K562 (cell line): ENCODE measurements at regions not wholly inside any gene's neighbourhood (a gene's known extent, or its start where the extent isn't known, plus 50 kb on each side); places are given as distances from the start of the nearest gene placed in this dataset.

Source experiments
- ATAC-seq: fragments of 200-7000 bp; cut with Tn5 transposase; 3 replicates; pipeline ENCODE4 v1.9.1; 2020; ENCODE audit warnings: moderate library complexity
- BruUV-seq: library from RNA; stranded (reverse); fragments of 400-500 nt; replicated peaks from 2 replicates; lab custom pipeline; 2021; lab: Mats Ljungman, UMichigan
- CTCF ChIA-PET: fragments of 300-600 bp; formaldehyde crosslinking; extraction: SDS; loops from one replicate; lab custom pipeline; 2021; ENCODE audit warnings: low intra/inter-chr PET ratio; lab: Yijun Ruan, JAX
- POLR2A ChIA-PET: fragments of 300-600, 350-650 bp; sonication (Branson Sonifier 250); formaldehyde crosslinking; extraction: SDS; loops from one replicate; lab custom pipeline; 2021; ENCODE audit warnings: antibody characterized with exemption, inconsistent platforms; lab: Yijun Ruan, JAX
- DNase-seq, 4 experiments: peaks; one replicate each; pipeline versions ENCODE4 v3.0.0 to v3.0.0-alpha.2; 2011 to 2018; ENCODE audit warnings: low spot score in 3 of 4, mixed read lengths in 3 of 4; ENCODE audit errors: extremely low read depth in 1 of 4
- FAIRE-seq: peaks from 2 replicates; lab custom pipeline; 2011; peaks lifted over from hg19 to GRCh38; lab: Jason Lieb, UNC
- H2AFZ ChIP-seq: 2 replicates; pipeline ENCODE4 v1.6.0; 2011; ENCODE audit warnings: low read depth, low read length, control low read depth, inconsistent platforms
- H3K27ac ChIP-seq: fragments of 200-600 bp; 3 replicates; pipeline ENCODE4 v1.8.0; 2011; ENCODE audit warnings: low read depth, mild to moderate bottlenecking, control low read depth, inconsistent platforms, low read length, moderate library complexity, mixed read lengths; ENCODE audit errors: extremely low read depth
- H3K27me3 ChIP-seq, 2 experiments: fragments of 300-600 bp in 1 of 2; 2 replicates in 1 of 2; 3 replicates in 1 of 2; pipeline versions ENCODE4 v1.6.0 to v1.8.0; 2011; ENCODE audit warnings: inconsistent platforms in 2 of 2, low read length in 2 of 2, mild to moderate bottlenecking in 1 of 2, mixed read lengths in 1 of 2, moderate library complexity in 1 of 2; ENCODE audit not compliant: control insufficient read depth in 2 of 2, insufficient read depth in 2 of 2
- H3K36me3 ChIP-seq: fragments of 300-600 bp; 3 replicates; pipeline ENCODE4 v1.8.0; 2011; ENCODE audit warnings: mild to moderate bottlenecking, low read length, inconsistent platforms; ENCODE audit not compliant: control insufficient read depth, insufficient read depth
- H3K4me1 ChIP-seq, 2 experiments: fragments of 200-600 bp in 1 of 2; replicated peaks in 1 of 2; 2 replicates in 1 of 2; 3 replicates in 1 of 2; pipeline versions ENCODE4 v1.5.1 to v1.8.0; 2011; ENCODE audit warnings: inconsistent platforms in 2 of 2, low read length in 2 of 2, mild to moderate bottlenecking in 1 of 2, mixed read lengths in 1 of 2, moderate library complexity in 1 of 2; ENCODE audit not compliant: control insufficient read depth in 2 of 2, insufficient read depth in 2 of 2
- H3K4me2 ChIP-seq: 2 replicates; pipeline ENCODE4 v1.6.1; 2011; ENCODE audit warnings: low read length, control low read depth, inconsistent platforms, mixed read lengths; ENCODE audit not compliant: insufficient read depth
- H3K4me3 ChIP-seq: fragments of 200-600 bp; sonication (generic), shearing (Covaris generic); 2 replicates; pipeline ENCODE4 v1.5.1; 2016; ENCODE audit warnings: control low read depth, inconsistent platforms
- H3K79me2 ChIP-seq: fragments of 200-600 bp; 3 replicates; pipeline ENCODE4 v1.8.0; 2011; ENCODE audit warnings: low read length, inconsistent platforms; ENCODE audit not compliant: control insufficient read depth, insufficient read depth
- H3K9ac ChIP-seq, 2 experiments: 2 replicates each; pipeline versions ENCODE4 v1.6.0 to v1.6.1; 2011; ENCODE audit warnings: low read depth in 2 of 2, low read length in 2 of 2, control low read depth in 1 of 2, inconsistent platforms in 1 of 2, mild to moderate bottlenecking in 1 of 2, mixed read lengths in 1 of 2; ENCODE audit not compliant: insufficient read depth in 1 of 2
- H3K9me1 ChIP-seq: one replicate; pipeline ENCODE4 v1.6.0; 2011; ENCODE audit warnings: inconsistent platforms, mild to moderate bottlenecking, low read length, moderate library complexity; ENCODE audit not compliant: control insufficient read depth, insufficient read depth
- H3K9me3 ChIP-seq: replicated peaks from 2 replicates; pipeline ENCODE4 v1.5.1; 2011; ENCODE audit warnings: low read depth, low read length, inconsistent platforms; ENCODE audit not compliant: control insufficient read depth, insufficient read depth
- H4K20me1 ChIP-seq: replicated peaks from 2 replicates; pipeline ENCODE4 v1.6.1; 2011; ENCODE audit warnings: low read length, inconsistent platforms, mixed read lengths; ENCODE audit not compliant: control insufficient read depth, insufficient read depth
- CSDE1 ChIP-seq, 2 experiments: fragments of 450-650 bp; IDR thresholded peaks; 2 replicates each; pipeline ENCODE4 v1.6.1; 2016; ENCODE audit warnings: mild to moderate bottlenecking in 1 of 2
- SMARCE1 ChIP-seq: fragments of 450-650 bp; IDR thresholded peaks from 2 replicates; pipeline ENCODE4 v1.7.1; 2016; ENCODE audit warnings: mild to moderate bottlenecking
- TARDBP ChIP-seq: fragments of 450-650 bp; IDR thresholded peaks from 2 replicates; pipeline ENCODE4 v1.6.1; 2016
- ZMIZ1 ChIP-seq, 2 experiments: fragments of 150-350 bp in 1 of 2; IDR thresholded peaks; 2 replicates each; pipeline ENCODE4 v1.6.1; 2012 to 2016; ENCODE audit warnings: low read depth in 2 of 2, low read length in 2 of 2, mild to moderate bottlenecking in 1 of 2, moderate library complexity in 1 of 2
- ZNF263 ChIP-seq: sonication (generic); formaldehyde crosslinking; IDR thresholded peaks from 2 replicates; pipeline ENCODE4 v1.8.0; 2022; ENCODE audit warnings: mild to moderate bottlenecking, missing genetic modification reagents, borderline replicate concordance
- WGBS: fragments of 100-300 bp; shearing (Covaris generic); methylation state at CpG from one replicate; pipeline ENCODE4 v1.1.6; 2016; ENCODE audit warnings: low coverage, mixed read lengths; ENCODE audit not compliant: insufficient coverage; ENCODE audit errors: missing lambda C conversion rate; 5-methylcytosine and 5-hydroxymethylcytosine counted together
- in situ Hi-C: fragments of 300-500 bp; cut with MboI; formaldehyde crosslinking; loops from 4 replicates; pipeline ENCODE4 v1.15.0; 2018; ENCODE audit warnings: inconsistent platforms, mixed read lengths
- intact Hi-C: fragments of 100-400 bp; cut with micrococcal nuclease; formaldehyde crosslinking; loops from 2 replicates; pipeline ENCODE4 v1.14.2; 2022

GRCh38 chr14:82641050-82641540 is 1107.4 kb upstream of the SEL1L start:
- no peaks in the 10 kb centered on the region for H4K20me1 ChIP-seq
- CTCF ChIA-PET, result no interaction called here
- no peak overlapping the region for H3K27ac ChIP-seq
- no peaks in the 10 kb centered on the region for H3K27me3 ChIP-seq
- H3K79me2 ChIP-seq, result no peaks in the 10 kb centered on the region
- H3K36me3 ChIP-seq, result no peaks in the 10 kb centered on the region
- H3K9me1 ChIP-seq, result no peaks in the 10 kb centered on the region
- H3K9me3 ChIP-seq, result no peaks in the 10 kb centered on the region
- H3K4me2 ChIP-seq, result no peak overlapping the region
- in situ Hi-C loops (no loop called here), intact Hi-C loops (no loop called here)
- no peak overlapping the region for H2AFZ ChIP-seq
- no peaks in the 10 kb centered on the region for H3K4me1 ChIP-seq
- no peak for FAIRE-seq
- BruUV-seq, result no TSS peak
- POLR2A ChIA-PET, result no interaction called here
- no peak for TF ChIP-seq TARDBP
- TF ChIP-seq ZNF263, result no peak
- TF ChIP-seq CSDE1 (IDR thresholded peaks at IDR 0.05), result no peak
- TF ChIP-seq ZMIZ1 (IDR thresholded peaks at IDR 0.05; ENCODE audit: low read depth in 2 of 2, low read length in 2 of 2), result no peak
- TF ChIP-seq SMARCE1, result no peak
- WGBS, result 0% methylated on average over 1 of the region's 1 CpG
- no peak for ATAC-seq
- no peak for DNase-seq
- H3K4me3 ChIP-seq, result no peak overlapping the region
- no peak overlapping the region for H3K9ac ChIP-seq
